ENCODE measurements at regions not wholly inside any gene's neighbourhood (a gene's known extent, or its start where the extent isn't known, plus 50 kb on each side); places are given as distances from the start of the nearest gene placed in this dataset.
"Not testable (repeated sequence)": the region's sequence is repeated elsewhere in the genome, so short reads cannot be mapped to it uniquely, and the experiment has no call there.

DNA sequence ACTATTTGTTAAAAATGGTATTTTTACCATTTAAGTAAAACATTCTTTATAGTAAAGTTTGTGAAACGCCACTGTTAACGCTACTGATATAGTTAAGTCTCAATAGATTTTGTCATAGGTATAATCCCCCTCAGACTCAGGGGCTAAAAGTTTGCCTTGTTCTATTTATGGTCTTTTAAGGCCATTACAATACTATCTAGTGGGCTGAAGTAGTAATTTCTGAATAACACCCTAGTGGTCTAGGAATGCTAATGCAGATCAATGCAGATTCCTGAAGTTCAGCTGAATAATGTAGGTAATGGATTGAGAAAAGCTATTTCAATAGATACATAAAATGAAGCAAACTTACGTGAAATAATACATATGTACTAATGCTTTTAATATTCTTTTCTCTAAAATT, 989.3 kb upstream of the NOVA1 start:
- no peak for DNase-seq (ENCODE audit: low read depth, low spot score)

DNA sequence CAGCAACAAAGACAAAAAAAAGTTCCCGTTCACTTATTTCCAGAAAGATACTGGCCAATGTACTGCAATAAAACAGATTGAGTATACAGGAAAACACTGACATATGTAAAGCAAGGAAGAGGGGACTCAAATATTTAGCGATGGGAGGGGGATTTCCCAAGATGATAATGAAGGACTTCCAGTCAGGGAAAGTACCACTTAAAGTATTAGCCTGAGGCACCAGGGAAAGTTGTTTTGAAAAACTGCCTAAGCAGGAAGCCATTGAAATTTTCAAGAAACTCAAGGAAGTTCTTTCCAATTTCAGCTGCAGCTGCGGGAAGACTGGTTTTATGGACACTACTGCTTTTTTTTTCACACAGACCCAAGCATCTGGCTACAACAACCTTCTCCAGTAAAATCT, 1007.4 kb upstream of the NOVA1 start:
- no peak for DNase-seq (ENCODE audit: low read depth, low spot score)

DNA sequence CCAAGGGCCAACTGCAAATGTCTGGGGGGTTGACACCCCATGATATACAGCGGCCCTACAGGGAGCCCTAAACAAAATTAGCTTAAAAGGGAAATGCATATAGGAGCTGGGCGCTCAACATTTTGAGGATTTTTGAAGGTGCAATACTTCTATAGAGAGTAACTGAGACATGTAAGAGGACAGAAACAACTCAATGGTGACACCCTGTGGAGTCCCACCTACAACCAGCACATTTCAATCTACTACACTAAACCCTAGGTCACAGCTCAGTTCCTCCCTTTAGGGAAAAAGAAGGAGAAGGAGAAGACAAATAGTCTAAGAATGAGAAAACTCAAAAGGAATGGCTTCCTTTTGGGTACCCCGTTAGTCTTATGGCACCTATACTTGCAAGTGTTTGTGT, 1010.5 kb upstream of the NOVA1 start:
- DNase-seq (ENCODE audit: low read depth, low spot score) = no peak

DNA sequence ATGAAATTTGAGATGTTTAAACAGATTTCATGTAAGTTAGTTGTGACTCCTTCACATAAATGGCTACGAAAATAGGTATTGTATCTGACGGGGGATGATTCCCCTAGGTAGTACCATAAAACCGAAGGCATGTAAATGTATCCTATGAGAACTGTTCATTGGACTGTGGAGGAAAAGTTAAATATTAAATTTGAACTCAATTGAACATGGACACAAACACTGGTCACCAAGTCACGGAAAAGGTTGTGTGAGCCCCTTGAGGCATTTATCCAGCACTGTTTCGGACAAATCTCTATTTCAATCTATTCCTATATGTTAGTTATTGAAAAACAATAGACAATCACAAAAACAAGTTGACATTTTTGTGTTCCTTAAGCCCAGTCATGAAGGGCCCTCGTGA, 1014.3 kb upstream of the NOVA1 start:
- DNase-seq (ENCODE audit: low read depth, low spot score) = no peak

- peak; percentile 4 for DNase-seq (ENCODE audit: low read depth, low spot score)
These were observed 1015.3 kb upstream of the NOVA1 start for GRCh38 chr14:27613102-27613501.

GRCh38 chr14:27623782-27624181, 1025.9 kb upstream of the NOVA1 start:
- DNase-seq (ENCODE audit: low read depth, low spot score) = no peak

DNA sequence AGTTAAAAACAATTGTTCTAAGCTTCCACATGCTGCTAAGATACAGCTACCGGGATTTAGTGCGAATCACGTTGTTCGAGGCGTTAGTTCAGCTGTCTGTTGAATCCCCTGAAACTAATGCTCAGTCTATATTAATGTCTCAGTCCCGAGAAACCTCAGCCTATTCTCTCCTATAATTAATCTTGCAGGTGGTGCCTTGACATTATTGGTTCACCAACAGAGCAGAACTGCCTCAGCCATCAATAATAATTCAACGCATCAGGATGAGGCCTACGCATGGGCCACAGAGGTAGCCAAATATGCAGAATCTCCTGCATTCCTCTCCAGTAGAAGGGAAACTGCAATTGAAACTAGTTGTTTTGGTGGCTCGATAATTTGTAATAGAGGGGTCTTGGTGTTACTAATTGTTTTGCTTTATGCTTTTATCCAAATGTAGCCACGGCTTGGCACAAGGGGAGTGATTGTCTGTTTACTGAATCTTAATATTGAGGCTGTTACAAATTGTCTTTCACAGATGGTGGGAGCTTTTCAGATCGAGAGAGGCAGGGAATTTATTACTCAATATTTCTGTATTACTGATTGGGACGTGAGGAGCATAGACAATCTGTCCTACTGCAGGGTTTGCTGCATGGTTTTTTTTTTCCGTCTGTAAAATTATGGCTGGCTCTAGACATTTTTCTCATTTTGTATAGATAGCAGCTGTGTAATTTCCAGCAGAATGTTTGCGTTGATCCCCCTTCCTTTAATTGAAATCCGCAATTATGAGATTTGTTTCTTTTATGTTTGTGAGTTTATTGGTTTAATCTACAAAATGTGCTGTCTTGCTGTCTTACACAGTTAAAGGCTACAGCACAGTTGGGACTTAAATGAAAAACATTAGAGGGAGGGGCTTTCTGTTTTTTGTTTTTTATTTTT, 1036.5 kb upstream of the NOVA1 start:
- DNase-seq (ENCODE audit: low read depth, low spot score) = no peak

GRCh38 chr14:27640688-27641087, 1042.9 kb upstream of the NOVA1 start:
- not testable (repeated sequence) for DNase-seq (ENCODE audit: low read depth, low spot score)

DNA sequence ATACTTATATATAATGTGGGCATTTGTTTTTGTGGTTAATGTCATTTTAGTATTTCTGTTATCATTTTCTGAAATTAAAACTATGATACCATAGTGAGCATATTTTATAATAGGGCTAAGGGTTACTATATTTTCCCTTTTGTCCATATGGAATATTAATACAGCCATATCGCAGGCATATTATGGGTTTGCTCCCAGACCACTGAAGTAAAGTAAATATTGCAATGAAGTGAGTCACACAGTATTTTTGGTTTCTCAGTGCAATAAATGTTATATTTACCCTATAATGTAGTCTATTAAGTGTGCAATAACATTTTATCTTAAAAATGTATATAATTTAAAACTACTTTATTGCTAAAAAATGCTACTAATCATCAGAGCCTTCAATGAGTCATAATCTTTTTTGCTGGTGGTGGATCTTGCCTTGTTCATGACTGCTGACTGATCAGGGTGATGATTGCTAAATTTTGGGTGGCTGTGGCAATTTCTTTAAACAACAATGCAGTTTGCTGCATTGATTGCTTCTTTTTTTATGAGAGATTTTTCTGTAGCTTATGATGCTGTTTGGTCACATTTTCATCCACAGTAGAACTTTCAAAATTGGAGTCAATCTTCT, 1044.5 kb upstream of the NOVA1 start:
- no peak for DNase-seq (ENCODE audit: low read depth, low spot score)

DNA sequence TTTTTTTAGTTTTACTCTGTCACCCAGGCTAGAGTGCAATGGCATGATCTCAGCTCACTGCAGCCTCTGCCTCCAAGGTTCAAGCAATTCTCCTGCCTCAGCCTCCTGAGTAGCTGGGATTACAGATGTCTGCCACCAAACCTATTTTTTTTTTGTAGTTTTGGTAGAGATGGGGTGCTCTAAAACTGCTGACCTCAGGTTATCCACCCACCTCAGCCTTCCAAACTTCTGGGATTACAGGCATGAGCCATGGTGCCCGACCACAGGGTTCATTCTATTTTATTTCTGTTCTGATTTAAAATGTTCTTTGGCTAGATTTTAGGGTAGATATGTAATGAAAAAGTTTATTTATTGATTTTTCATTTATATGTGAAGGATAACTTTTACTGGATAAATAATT, 1062.8 kb upstream of the NOVA1 start:
- DNase-seq (ENCODE audit: low read depth, low spot score) = no peak

DNA sequence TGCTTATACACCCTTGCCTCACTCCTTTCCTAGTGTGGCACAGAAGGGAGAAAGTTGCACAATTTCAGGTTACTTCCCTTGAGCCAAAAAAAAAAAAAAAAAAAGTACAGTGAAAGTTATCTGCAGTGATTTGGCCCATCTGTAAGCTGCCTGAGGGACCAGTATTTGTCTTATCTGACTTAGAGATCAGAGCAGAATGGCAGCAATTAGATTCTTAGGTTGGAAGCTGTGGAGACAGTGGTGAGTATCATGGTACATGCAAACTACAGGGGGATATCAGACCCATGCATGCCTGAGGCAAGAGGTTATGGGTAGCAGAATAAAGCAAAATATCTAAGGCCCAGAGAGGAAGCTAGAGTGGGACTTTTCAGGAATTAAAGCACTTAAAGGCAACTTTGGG, 1070.7 kb upstream of the NOVA1 start:
- DNase-seq (ENCODE audit: low read depth, low spot score) = no peak

DNA sequence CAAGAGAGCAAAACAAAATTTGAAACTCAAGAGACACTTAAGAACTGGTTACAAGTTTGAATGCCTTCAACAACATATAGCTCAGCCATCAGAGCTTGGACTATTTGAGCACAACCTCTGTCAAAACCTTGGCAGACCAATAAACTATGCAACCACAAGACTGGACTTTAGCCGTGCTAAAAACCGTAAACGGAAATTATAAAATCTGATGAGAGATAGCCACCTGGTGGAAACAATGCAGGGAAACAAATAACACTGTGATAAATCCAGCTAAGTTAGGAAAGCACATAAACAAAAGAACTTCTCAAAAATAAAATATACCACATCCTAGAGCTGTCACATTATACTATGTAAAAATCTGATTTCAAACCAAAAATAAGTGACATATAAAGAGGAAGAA, 1074.2 kb upstream of the NOVA1 start:
- no peak for DNase-seq (ENCODE audit: low read depth, low spot score)

- DNase-seq (ENCODE audit: low read depth, low spot score) = peak; percentile 77
These were observed 1075.2 kb upstream of the NOVA1 start for GRCh38 chr14:27672811-27673737.

GRCh38 chr14:27686137-27686536, 1080.5 kb upstream of the FOXG1 start:
- no peak for DNase-seq (ENCODE audit: low read depth, low spot score)

GRCh38 chr14:27688841-27689444, 1077.6 kb upstream of the FOXG1 start:
- no peak for DNase-seq (ENCODE audit: low read depth, low spot score)

GRCh38 chr14:27712364-27712763, 1054.2 kb upstream of the FOXG1 start:
- DNase-seq (ENCODE audit: low read depth, low spot score) = no peak

GRCh38 chr14:27715561-27715960, 1051.0 kb upstream of the FOXG1 start:
- DNase-seq (ENCODE audit: low read depth, low spot score) = no peak

DNA sequence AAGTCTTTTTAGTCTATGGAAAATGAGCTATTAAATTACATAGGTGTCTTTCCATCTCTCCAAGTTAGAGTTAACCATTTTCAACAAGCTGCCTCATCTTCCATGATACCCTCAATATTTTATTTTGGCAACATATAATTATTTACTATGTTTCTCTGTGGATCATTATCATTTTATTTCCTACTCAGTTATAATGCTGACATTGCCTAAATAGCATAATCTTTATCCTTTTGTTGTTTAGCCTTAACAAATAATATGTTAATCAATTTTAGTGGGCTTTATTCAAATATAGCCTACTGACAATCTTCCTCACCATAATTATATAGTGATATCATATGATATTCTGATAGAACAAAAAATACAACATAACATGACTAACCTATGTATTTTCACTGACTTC, 1044.8 kb upstream of the FOXG1 start:
- no peak for DNase-seq (ENCODE audit: low read depth, low spot score)

GRCh38 chr14:27725482-27725881, 1041.1 kb upstream of the FOXG1 start:
- no peak for DNase-seq (ENCODE audit: low read depth, low spot score)

DNA sequence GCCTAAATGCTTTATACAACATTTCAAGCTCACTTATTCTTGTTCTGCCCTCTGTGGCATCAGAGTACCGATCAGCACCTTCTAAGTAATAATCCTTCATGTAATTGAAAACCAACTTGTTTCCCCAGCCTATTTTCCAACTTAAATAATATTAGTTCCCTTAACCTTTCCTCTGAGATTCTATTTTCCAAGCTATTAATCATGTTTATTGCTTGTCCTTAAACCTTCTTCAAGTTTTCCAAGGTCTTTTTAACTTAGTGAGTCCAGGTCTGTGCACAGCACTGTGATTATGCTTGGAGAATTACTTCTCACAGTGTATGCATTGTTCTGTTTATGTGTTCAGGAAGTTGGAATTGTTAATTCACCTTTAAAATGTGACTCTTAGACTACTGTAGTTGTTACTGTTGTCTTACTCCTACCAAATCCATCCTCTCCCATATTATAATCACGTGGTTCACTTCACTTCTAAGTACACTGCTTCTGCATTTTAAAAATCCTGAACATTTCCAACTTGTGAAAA, 1039.3 kb upstream of the FOXG1 start:
- no peak for DNase-seq (ENCODE audit: low read depth, low spot score)

DNA sequence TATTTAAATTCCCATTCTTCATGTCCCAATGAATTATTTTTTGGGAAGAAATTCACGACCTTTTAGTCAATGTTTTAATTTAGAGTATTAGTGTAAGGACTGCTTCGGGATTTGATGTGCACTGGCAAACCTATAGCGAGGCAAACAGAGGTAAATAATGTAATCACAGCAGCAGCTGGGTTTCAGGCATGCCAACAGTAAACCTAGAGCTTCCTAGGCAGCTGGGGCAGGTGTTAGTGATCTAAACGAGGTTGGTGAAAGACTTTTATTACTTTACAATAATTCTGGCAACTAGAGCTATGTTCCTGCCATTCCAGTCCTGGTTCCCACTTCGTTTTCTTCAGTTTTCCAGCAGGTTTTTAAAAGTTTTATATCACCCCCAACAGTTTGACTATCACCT, 1036.4 kb upstream of the FOXG1 start:
- DNase-seq (ENCODE audit: low read depth, low spot score) = no peak

Data from astrocyte of the hippocampus (primary cell).